ENCODE measurements at regions not wholly inside any gene's neighbourhood (a gene's known extent, or its start where the extent isn't known, plus 50 kb on each side); places are given as distances from the start of the nearest gene placed in this dataset.

DNA sequence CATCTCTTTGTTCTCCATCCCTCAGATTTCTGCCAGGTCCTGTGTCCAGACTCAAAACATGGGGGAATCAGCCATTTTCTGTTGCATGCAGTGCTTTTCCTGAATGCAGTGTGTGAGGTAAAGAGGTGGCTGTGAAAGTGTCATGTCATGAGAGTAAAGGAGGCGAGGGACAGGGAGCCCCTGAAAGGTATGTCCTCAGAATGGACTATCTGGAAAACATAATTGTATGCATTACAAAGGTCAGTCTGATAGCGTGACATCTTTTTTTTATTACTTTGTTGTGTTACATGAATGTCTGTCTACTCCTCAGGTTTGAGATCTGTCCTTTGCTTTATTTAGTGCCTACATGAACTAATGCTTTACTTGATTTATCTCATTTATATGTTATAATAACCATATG lies 239.1 kb downstream of the MAN2A1 start:
- Histone ChIP-seq H3K4me3 (ENCODE audit: low read depth in 1 of 2, low read length in 2 of 2) (no peak overlapping the region), H3K9ac (ENCODE audit: low read depth, low read length) (no peak overlapping the region), H3K27me3 (ENCODE audit: insufficient read depth, low read length, poor library complexity) (no peaks in the 10 kb centered on the region), H3K79me2 (ENCODE audit: insufficient read depth, low read length) (no peaks in the 10 kb centered on the region), H3K4me1 (ENCODE audit: insufficient read depth, low read length) (peaks cover 16% of the 10 kb centered on the region), H2AFZ (ENCODE audit: low read depth, low read length) (no peak overlapping the region), H4K20me1 (ENCODE audit: insufficient read depth, low read length) (no peaks in the 10 kb centered on the region), H3K36me3 (ENCODE audit: insufficient read depth, low read length) (no peaks in the 10 kb centered on the region), H3K9me3 (ENCODE audit: insufficient read depth, low read length, severe bottlenecking) (no peaks in the 10 kb centered on the region), H3K4me2 (ENCODE audit: insufficient read depth, low read length) (no peak overlapping the region), H3K27ac (ENCODE audit: low read length) (no peak overlapping the region)
- TF ChIP-seq EZH2 (IDR thresholded peaks at IDR 0.05; ENCODE audit: borderline replicate concordance, low read depth, low read length, severe bottlenecking): no peak
- TF ChIP-seq, protein P1, sequence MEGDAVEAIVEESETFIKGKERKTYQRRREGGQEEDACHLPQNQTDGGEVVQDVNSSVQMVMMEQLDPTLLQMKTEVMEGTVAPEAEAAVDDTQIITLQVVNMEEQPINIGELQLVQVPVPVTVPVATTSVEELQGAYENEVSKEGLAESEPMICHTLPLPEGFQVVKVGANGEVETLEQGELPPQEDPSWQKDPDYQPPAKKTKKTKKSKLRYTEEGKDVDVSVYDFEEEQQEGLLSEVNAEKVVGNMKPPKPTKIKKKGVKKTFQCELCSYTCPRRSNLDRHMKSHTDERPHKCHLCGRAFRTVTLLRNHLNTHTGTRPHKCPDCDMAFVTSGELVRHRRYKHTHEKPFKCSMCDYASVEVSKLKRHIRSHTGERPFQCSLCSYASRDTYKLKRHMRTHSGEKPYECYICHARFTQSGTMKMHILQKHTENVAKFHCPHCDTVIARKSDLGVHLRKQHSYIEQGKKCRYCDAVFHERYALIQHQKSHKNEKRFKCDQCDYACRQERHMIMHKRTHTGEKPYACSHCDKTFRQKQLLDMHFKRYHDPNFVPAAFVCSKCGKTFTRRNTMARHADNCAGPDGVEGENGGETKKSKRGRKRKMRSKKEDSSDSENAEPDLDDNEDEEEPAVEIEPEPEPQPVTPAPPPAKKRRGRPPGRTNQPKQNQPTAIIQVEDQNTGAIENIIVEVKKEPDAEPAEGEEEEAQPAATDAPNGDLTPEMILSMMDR (IDR thresholded peaks at IDR 0.05; ENCODE audit: borderline replicate concordance, extremely low read depth, low read length, poor library complexity, severe bottlenecking): no peak
- ATAC-seq (ENCODE audit: insufficient read depth, low read depth) (no peak), DNase-seq (no peak)

DNA sequence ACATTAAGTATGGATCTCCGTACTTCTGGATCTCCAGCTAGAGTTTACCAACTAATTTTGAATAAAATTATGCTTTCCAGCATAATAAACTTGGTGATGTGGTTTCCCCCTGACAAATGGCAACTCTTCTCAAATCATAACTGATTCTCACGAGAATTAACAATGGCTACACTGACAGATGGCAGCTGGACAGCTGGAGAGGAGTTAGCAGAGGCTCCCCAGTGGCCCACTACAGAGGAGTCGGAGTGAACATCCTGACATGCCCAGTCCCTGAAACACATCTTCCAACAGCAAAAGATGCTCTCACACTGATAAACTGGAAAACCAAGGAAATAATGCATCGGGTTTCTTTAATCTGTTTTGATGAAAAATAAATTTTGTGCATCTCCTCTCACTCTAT lies 239.6 kb downstream of the MAN2A1 start:
- ATAC-seq (ENCODE audit: insufficient read depth, low read depth): no peak
- Histone ChIP-seq H3K79me2 (ENCODE audit: insufficient read depth, low read length) (no peaks in the 10 kb centered on the region), H3K4me2 (ENCODE audit: insufficient read depth, low read length) (no peak overlapping the region), H2AFZ (ENCODE audit: low read depth, low read length) (no peak overlapping the region), H3K4me3 (ENCODE audit: low read depth in 1 of 2, low read length in 2 of 2) (no peak overlapping the region), H3K9me3 (ENCODE audit: insufficient read depth, low read length, severe bottlenecking) (no peaks in the 10 kb centered on the region), H3K4me1 (ENCODE audit: insufficient read depth, low read length) (peaks cover 13% of the 10 kb centered on the region; the same call in 1 of the 2 replicates), H3K36me3 (ENCODE audit: insufficient read depth, low read length) (no peaks in the 10 kb centered on the region), H3K9ac (ENCODE audit: low read depth, low read length) (no peak overlapping the region), H4K20me1 (ENCODE audit: insufficient read depth, low read length) (no peaks in the 10 kb centered on the region), H3K27ac (ENCODE audit: low read length) (no peak overlapping the region), H3K27me3 (ENCODE audit: insufficient read depth, low read length, poor library complexity) (no peaks in the 10 kb centered on the region)
- TF ChIP-seq, protein P1 (IDR thresholded peaks at IDR 0.05; ENCODE audit: borderline replicate concordance, extremely low read depth, low read length, poor library complexity, severe bottlenecking): no peak
- TF ChIP-seq EZH2 (IDR thresholded peaks at IDR 0.05; ENCODE audit: borderline replicate concordance, low read depth, low read length, severe bottlenecking): no peak
- DNase-seq: no peak

GRCh38 chr5:109929911-109930310 lies 240.2 kb downstream of the MAN2A1 start:
- TF ChIP-seq EZH2 (IDR thresholded peaks at IDR 0.05; ENCODE audit: borderline replicate concordance, low read depth, low read length, severe bottlenecking): no peak
- TF ChIP-seq, protein P1 (IDR thresholded peaks at IDR 0.05; ENCODE audit: borderline replicate concordance, extremely low read depth, low read length, poor library complexity, severe bottlenecking): no peak
- H3K4me3 ChIP-seq (ENCODE audit: low read depth in 1 of 2, low read length in 2 of 2): no peak overlapping the region
- H3K4me2 ChIP-seq (ENCODE audit: insufficient read depth, low read length): no peak overlapping the region
- H3K9ac ChIP-seq (ENCODE audit: low read depth, low read length): no peak overlapping the region
- no peaks in the 10 kb centered on the region for H3K9me3 ChIP-seq (ENCODE audit: insufficient read depth, low read length, severe bottlenecking)
- H3K27me3 ChIP-seq (ENCODE audit: insufficient read depth, low read length, poor library complexity): no peaks in the 10 kb centered on the region
- ATAC-seq (ENCODE audit: insufficient read depth, low read depth): no peak
- peaks cover 13% of the 10 kb centered on the region; the same call in 1 of the 2 replicates for H3K4me1 ChIP-seq (ENCODE audit: insufficient read depth, low read length)
- DNase-seq: no peak
- H4K20me1 ChIP-seq (ENCODE audit: insufficient read depth, low read length): no peaks in the 10 kb centered on the region
- no peaks in the 10 kb centered on the region for H3K36me3 ChIP-seq (ENCODE audit: insufficient read depth, low read length)
- H3K79me2 ChIP-seq (ENCODE audit: insufficient read depth, low read length): no peaks in the 10 kb centered on the region
- H3K27ac ChIP-seq (ENCODE audit: low read length): no peak overlapping the region
- H2AFZ ChIP-seq (ENCODE audit: low read depth, low read length): no peak overlapping the region

Data from DND-41 (cell line).